PC-9 (cell line): ENCODE measurements at regions not wholly inside any gene's neighbourhood (a gene's known extent, or its start where the extent isn't known, plus 50 kb on each side); places are given as distances from the start of the nearest gene placed in this dataset.

Experiments used
- BruUV-seq: library from RNA; stranded (reverse); fragments of 400-500 nt; replicated peaks from 2 replicates; lab custom pipeline; 2021; lab: Mats Ljungman, UMichigan
- CTCF ChIA-PET: fragments of 300-600 bp; sonication (Branson Sonifier 250); formaldehyde crosslinking; loops from one replicate; lab custom pipeline; 2022; ENCODE audit warnings: antibody characterized with exemption; lab: Charles Lee
- POLR2A ChIA-PET: fragments of 300-600 bp; sonication (Branson Sonifier 250); formaldehyde crosslinking; loops from one replicate; lab custom pipeline; 2022; ENCODE audit warnings: antibody characterized with exemption; ENCODE audit not compliant: unreplicated experiment; lab: Charles Lee
- DNase-seq, 2 experiments: peaks; one replicate each; pipeline versions ENCODE4 v3.0.0 to v3.0.0-alpha.2; 2015 to 2022; ENCODE audit warnings: mixed read lengths in 1 of 2
- H2AFZ ChIP-seq: fragments of 200-600 bp; sonication (generic); 2 replicates; pipeline ENCODE4 v1.8.1; 2017; ENCODE audit warnings: antibody characterized with exemption
- H3F3A ChIP-seq: fragments of 200-600 bp; sonication (generic); 2 replicates; pipeline ENCODE4 v1.8.1; 2017; ENCODE audit warnings: antibody characterized with exemption, mild to moderate bottlenecking, low read depth; ENCODE audit not compliant: insufficient read depth
- H3K27ac ChIP-seq: fragments of 200-600 bp; sonication (generic); 2 replicates; pipeline ENCODE4 v1.6.1; 2016; ENCODE audit warnings: mixed run types
- H3K27me3 ChIP-seq: fragments of 200-600 bp; sonication (generic); 2 replicates; pipeline ENCODE4 v1.6.1; 2016; ENCODE audit warnings: low read depth, mixed run types; ENCODE audit not compliant: insufficient read depth
- H3K36me3 ChIP-seq: fragments of 200-600 bp; sonication (generic); 2 replicates; pipeline ENCODE4 v1.6.1; 2016; ENCODE audit warnings: low read depth, mixed run types
- H3K4me1 ChIP-seq: fragments of 200-600 bp; sonication (generic); replicated peaks from 2 replicates; pipeline ENCODE4 v1.6.1; 2016; ENCODE audit warnings: mixed run types; ENCODE audit not compliant: insufficient read depth
- H3K4me2 ChIP-seq: fragments of 200-600 bp; sonication (generic); 2 replicates; pipeline ENCODE4 v1.6.1; 2017; ENCODE audit warnings: mixed run types
- H3K4me3 ChIP-seq: fragments of 200-600 bp; sonication (generic); 2 replicates; pipeline ENCODE4 v1.6.1; 2016; ENCODE audit warnings: mixed run types
- H3K79me2 ChIP-seq: fragments of 200-600 bp; sonication (generic); 2 replicates; pipeline ENCODE4 v1.6.1; 2017; ENCODE audit warnings: low read depth, mixed run types
- H3K9me2 ChIP-seq: fragments of 200-600 bp; sonication (generic); 2 replicates; pipeline ENCODE4 v1.8.1; 2017; ENCODE audit warnings: mild to moderate bottlenecking; ENCODE audit not compliant: insufficient read depth
- H3K9me3 ChIP-seq: fragments of 200-600 bp; sonication (generic); 2 replicates; pipeline ENCODE4 v1.8.1; 2016; ENCODE audit warnings: low read depth; ENCODE audit not compliant: insufficient read depth
- H4K20me1 ChIP-seq: fragments of 200-600 bp; sonication (generic); 2 replicates; pipeline ENCODE4 v1.8.1; 2017; ENCODE audit not compliant: insufficient read depth
- CTCF ChIP-seq: fragments of 200-600 bp; sonication (generic); conservative IDR thresholded peaks from 2 replicates; pipeline ENCODE4 v1.6.1; 2017; ENCODE audit warnings: mixed run types, antibody characterized with exemption, mild to moderate bottlenecking, moderate library complexity
- EZH2 ChIP-seq: fragments of 200-600 bp; sonication (generic); IDR thresholded peaks from 2 replicates; pipeline ENCODE4 v1.8.0; 2017; ENCODE audit warnings: antibody characterized with exemption, low read depth
- intact Hi-C: fragments of 100-400 bp; cut with micrococcal nuclease; formaldehyde crosslinking; loops from one replicate; pipeline ENCODE4 v1.10.0; 2022; ENCODE audit not compliant: unreplicated experiment

- Histone ChIP-seq H3K4me2 (peak overlapping the region; percentile 96), H2AFZ (peak overlapping the region; percentile 66), H3K36me3 (no peaks in the 10 kb centered on the region), H3K4me1 (peaks cover 88% of the 10 kb centered on the region), H3F3A (peaks cover 67% of the 10 kb centered on the region), H3K79me2 (peaks cover 18% of the 10 kb centered on the region), H3K27me3 (no peaks in the 10 kb centered on the region), H4K20me1 (no peaks in the 10 kb centered on the region), H3K9me2 (no peaks in the 10 kb centered on the region), H3K4me3 (peak overlapping the region; percentile 63), H3K27ac (peak overlapping the region; percentile 95), H3K9me3 (no peaks in the 10 kb centered on the region)
- TSS peak; percentile 49 for BruUV-seq
- ChIA-PET CTCF (interaction anchor here (0.6 to 1.6 kb wide), 8 partner anchors 20 to 174 kb away, joined by 3 to 12 read pairs (median 6); no protein-coding TSS in a partner anchor), POLR2A (interaction anchor here (0.6 to 1.1 kb wide), 7 partner anchors 28 to 952 kb away, joined by 3 to 13 read pairs (median 6); no protein-coding TSS in a partner anchor)
- DNase-seq, result peak; percentile 78 to 80
- TF ChIP-seq EZH2, result no peak
- no peak for TF ChIP-seq CTCF
- intact Hi-C loops, result loop anchor here (1.0 to 5.0 kb wide), 2 partner anchors 59 to 529 kb away; partner anchors contain the start of gene MAP4K5
Measured at GRCh38 chr14:50003213-50004021, 110.5 kb downstream of the ARF6 start.

- Histone ChIP-seq H3K27me3 (no peaks in the 10 kb centered on the region), H2AFZ (no peak overlapping the region), H4K20me1 (no peaks in the 10 kb centered on the region), H3K27ac (no peak overlapping the region; the same call in 1 of the 2 replicates), H3K4me2 (no peak overlapping the region), H3K79me2 (peaks cover 23% of the 10 kb centered on the region), H3K36me3 (no peaks in the 10 kb centered on the region), H3K9me3 (no peaks in the 10 kb centered on the region), H3K4me1 (peaks cover 84% of the 10 kb centered on the region), H3K9me2 (no peaks in the 10 kb centered on the region), H3F3A (peaks cover 57% of the 10 kb centered on the region), H3K4me3 (no peak overlapping the region)
- DNase-seq, result no peak
- ChIA-PET POLR2A (no interaction called here), CTCF (no interaction called here)
- intact Hi-C loops, result no loop called here
- no peak for TF ChIP-seq CTCF
- no peak for TF ChIP-seq EZH2
- no TSS peak for BruUV-seq
Measured at GRCh38 chr14:50006141-50006540, 110.2 kb downstream of the VCPKMT start.

- peak; percentile 89 to 90 for DNase-seq
- peak overlapping the region; percentile 100 for H3K27ac ChIP-seq
- peaks cover 75% of the 10 kb centered on the region for H3K4me1 ChIP-seq
- BruUV-seq, result no TSS peak
- no peaks in the 10 kb centered on the region for H4K20me1 ChIP-seq
- peak overlapping the region; percentile 95 for H3K4me2 ChIP-seq
- H2AFZ ChIP-seq, result no peak overlapping the region
- H3K79me2 ChIP-seq, result peaks cover 20% of the 10 kb centered on the region
- peaks cover 52% of the 10 kb centered on the region for H3F3A ChIP-seq
- ChIA-PET CTCF (interaction anchor here (0.7 to 1.0 kb wide), 4 partner anchors 97 to 909 kb away, joined by 5 to 7 read pairs (median 6); no protein-coding TSS in a partner anchor), POLR2A (interaction anchor here (0.5 to 0.9 kb wide), 5 partner anchors 32 to 53 kb away, joined by 3 to 7 read pairs (median 4); no protein-coding TSS in a partner anchor)
- TF ChIP-seq CTCF, result 0 out of 2 replicates have a peak, but pooled peaks have one; percentile 24
- TF ChIP-seq EZH2, result no peak
- H3K9me2 ChIP-seq, result no peaks in the 10 kb centered on the region
- intact Hi-C loops, result loop anchor here (1.0 kb wide), 2 partner anchors 55 to 145 kb away; no protein-coding TSS in a partner anchor
- H3K9me3 ChIP-seq, result no peaks in the 10 kb centered on the region
- H3K27me3 ChIP-seq, result no peaks in the 10 kb centered on the region
- no peaks in the 10 kb centered on the region for H3K36me3 ChIP-seq
- H3K4me3 ChIP-seq, result no peak overlapping the region
Measured at GRCh38 chr14:50007123-50007903, 109.1 kb downstream of the VCPKMT start.
